ENCODE measurements at regions not wholly inside any gene's neighbourhood (a gene's known extent, or its start where the extent isn't known, plus 50 kb on each side); places are given as distances from the start of the nearest gene placed in this dataset.

GRCh38 chr13:109636736-109637135 is 149.6 kb downstream of the IRS2 start:
- no peak for DNase-seq

DNA sequence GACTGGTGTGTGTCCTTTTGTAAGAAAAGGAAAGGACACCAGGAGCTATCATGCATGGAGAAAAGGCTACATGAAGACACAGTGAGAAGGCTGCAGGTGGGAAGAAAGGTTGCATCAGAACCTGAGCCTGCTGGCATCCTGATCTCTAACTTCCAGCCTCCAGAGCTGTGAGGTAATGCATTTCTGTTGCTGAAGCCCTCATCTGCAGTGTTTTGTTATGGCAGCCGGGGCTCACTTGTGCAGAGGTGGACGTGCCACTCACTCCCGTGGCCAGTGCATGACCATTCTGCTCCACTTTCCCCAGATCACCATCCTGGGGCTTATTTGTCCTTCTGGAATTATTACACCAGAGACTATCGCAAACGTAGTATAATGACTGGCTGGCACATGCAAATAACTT is 155.3 kb downstream of the IRS2 start:
- no peak for DNase-seq

GRCh38 chr13:109630271-109630670 is 156.1 kb downstream of the IRS2 start:
- no peak for DNase-seq

GRCh38 chr13:109629737-109630136 is 156.6 kb downstream of the IRS2 start:
- DNase-seq: no peak

GRCh38 chr13:109628251-109628699 is 158.1 kb downstream of the IRS2 start:
- DNase-seq: no peak

DNA sequence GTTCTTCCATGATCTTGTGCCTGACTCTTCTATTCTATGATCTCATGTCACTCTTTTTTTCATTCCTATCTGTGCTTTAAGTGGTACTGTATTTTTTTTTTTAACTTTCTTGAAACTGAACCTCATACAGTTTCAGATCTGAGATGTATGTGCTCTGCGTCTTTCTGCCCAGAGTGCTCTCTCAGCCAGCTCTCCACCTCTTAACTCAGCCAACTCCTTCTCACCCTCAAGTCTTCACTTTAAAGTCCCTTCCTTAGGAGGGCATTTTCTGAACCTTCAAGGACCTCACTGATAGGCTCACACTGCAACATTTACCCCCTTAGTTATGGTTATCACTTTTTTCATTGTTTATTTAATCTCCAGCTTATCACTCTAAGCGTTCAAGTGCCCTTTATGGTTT is 158.7 kb downstream of the IRS2 start:
- DNase-seq: no peak

DNA sequence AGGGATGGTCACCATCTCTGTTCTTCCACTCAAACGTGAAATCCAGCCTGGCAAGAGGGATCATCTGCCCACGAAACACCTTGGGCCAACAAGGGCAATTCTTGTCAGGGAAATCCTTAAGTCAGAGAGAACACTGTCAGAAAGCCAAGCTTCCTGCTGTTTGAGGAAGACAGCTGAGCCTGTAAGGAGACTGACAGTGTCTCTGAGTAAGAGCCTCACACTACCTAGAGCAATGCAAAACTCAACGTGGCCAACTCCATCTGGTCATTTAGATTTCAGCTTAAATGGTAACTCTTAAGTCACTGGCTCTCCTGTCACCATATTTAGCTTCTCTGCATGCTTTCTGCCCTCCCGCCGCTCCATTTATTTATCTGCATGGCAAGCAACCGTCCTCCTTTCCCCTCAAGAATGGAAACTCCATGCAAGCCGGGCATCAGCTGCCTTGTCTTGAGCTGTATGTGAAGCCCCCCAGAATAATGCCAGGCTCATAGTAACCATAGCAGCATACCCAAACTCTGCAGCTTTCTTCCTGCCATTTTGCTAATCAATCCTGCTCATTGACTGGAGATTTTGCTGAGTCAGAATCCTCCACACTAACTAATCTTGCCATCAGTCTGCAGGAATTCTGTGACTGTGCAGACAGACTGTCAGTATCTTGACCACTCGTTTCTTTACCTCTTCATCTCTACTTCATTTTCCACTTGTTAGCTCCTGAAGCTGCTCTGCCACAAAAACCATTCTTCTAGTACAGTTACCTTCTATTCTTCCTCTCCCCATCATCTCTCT is 159.8 kb downstream of the IRS2 start:
- no peak for DNase-seq

DNA sequence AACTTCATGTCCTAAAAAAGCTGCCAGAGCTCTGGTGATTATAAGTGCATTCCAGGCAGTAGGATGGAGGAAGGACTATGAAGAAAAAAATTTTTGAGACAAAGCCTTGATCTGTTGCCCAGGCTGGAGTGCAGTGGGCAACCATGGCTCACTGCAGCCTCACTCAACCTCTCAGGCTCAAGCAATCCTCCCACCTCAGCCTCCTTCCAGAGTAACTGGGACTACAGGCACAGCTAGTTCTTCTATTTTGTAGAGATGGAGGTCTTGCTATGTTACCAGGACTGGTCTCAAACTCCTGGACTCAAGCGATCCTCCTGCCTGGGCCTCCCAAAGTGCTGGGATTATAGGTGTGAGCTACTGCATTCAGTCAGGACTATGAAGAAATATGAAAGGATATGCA is 161.2 kb downstream of the IRS2 start:
- no peak for DNase-seq

- DNase-seq: no peak
These were observed 164.4 kb downstream of the IRS2 start for GRCh38 chr13:109622006-109622405.

- DNase-seq: no peak
These were observed 170.5 kb downstream of the IRS2 start for GRCh38 chr13:109615721-109616420.

DNA sequence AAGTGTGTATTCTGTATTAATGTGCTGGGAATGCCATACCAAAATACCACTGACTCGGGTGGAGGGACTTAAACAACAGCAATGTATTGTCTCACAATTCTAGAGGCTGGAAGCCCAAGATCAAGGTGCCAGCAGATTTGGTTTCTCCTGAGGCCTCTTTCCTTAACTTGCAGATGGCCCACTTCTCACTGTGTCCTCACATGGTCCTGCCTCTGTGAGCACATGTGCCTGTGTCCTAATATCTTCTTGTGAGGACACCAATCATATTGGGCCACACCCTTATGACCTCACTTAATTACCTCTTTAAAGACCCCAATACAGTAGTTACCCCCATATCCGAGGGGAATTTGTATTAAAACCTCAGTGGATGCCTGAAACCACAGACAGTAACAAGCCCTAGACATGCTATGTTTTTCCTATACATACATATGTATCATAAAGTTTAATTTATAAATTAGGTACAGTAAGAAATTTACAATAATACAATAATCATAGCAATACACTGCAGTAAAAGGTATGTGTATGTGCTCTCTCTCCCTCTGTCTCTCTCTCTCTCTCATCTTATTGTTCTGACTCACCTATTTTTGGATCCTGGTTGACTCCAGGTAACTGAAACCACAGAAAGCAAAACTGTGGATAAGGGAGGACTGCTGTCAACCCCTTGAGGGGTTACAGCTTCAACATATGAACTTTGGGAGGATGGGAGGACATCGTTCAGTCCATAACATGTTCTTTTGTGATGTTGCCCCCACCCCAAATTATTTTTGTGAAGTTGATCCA is 174.3 kb downstream of the IRS2 start:
- DNase-seq: no peak

DNA sequence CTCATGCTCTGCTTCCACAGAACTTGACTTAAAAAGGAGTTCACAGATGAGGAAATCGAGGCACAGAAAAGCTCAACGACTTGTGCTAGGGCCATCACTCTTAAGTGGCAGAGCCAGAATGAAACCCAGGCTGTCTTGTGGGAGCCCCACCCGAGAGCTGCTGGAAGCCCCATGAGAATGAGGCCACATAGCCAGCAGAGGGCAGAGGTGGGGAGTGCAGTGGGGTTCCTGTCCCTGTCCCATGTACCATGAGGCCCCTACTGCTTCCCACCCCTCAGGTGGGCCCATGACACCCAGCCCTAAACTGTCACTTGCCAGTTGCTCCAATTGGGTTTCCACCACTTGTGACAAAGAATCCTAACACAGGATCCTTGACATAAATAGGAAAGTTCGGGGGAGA is 175.9 kb downstream of the IRS2 start:
- DNase-seq: peak; percentile 44

DNA sequence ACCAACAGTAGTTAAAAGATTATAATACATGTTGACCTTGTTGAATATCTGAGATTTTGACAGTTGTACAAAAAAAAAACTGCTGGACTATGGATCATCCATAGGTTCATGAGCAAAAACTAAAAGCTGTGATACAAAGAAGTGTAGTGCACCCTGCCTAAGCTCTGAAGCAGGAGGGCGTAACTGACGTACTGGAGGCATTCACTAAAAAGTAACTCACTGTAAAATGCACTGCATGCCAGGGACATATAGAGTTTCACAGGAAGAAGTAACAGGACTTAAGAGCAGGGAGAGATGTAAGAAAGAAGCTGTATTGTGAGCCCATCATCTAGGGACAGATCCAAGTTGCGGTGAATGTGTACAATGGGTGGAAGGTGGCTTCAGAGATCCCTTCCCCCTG is 177.9 kb downstream of the IRS2 start:
- DNase-seq: no peak

DNA sequence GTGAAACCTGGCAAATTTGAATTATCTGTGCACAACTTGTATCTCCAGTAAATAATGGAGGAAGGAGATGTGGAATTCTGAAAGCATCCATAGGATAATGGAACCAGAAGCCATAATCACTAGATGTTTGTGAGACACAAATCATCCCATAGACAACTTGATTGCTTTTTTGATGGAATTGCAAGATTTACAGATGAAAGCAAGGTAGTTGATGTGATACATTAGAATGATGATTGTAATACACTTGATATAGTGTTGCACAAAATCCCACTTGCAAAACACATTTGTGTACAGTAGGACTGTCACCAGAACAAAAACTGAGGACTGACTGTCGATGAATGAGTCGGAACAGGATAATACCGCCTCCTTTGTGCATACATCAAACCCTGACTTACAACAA is 178.3 kb downstream of the IRS2 start:
- DNase-seq: no peak

DNA sequence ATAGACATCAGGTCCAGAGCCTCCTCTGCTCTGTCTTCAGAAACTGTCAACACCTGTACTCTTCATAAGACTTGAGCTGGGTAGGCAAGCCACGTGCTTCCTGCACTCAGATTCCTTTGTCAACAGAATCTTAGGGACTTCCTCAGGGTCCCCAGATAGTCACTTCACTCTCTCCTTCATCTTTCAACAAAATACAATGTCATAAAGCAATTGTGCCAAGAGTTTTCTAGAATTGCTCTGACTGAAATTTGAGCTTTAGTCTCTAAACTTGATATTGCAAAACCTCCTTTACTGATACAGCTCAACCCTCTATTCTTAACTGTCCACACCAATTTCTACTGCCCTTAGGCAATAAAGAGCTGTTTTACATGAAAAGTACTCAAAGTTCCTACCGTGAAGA is 179.9 kb downstream of the IRS2 start:
- no peak for DNase-seq

DNA sequence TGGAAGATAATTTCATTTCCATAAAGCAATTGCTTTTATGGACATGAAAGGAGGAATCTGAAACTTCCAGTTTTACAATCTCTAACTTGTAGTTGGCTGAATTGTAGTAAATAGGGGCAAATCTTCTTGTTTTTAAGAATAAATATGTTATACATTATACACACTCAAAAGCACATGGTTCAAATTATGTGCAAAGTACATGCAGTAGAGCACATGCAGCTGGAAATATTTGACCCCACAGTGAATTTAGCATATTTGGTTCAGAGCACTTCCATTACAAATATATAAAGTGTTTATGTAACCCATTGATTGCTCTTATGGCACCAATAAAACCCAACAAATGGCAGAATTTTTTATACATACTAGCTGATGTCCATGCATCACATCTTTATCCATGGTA is 180.5 kb downstream of the IRS2 start:
- no peak for DNase-seq

GRCh38 chr13:109604894-109605293 is 181.5 kb downstream of the IRS2 start:
- no peak for DNase-seq

- no peak for DNase-seq
These were observed 184.0 kb downstream of the IRS2 start for GRCh38 chr13:109602356-109602755.

GRCh38 chr13:109599901-109600657 is 186.3 kb downstream of the IRS2 start:
- no peak for DNase-seq

DNA sequence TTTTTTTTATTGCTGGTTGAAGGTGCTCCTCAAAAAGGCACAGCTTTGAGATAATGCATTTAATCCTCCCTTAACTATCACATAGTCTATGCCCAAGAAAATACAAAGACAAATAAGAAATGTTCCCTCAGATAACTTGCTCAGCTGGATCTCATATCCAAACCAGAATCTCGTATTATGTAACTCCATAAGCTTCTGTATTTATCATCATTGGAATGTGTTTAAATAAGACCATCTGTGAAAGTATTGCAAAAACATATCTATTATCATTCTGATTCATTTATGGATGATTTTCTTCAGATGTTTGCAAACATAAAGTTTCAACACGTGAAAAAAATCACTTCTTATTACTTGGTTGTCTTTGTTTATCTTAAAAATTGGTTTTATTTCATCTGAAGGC is 190.9 kb downstream of the IRS2 start:
- no peak for DNase-seq

- DNase-seq: no peak
These were observed 193.2 kb downstream of the IRS2 start for GRCh38 chr13:109593230-109593629.

GRCh38 chr13:109592770-109593169 is 193.6 kb downstream of the IRS2 start:
- DNase-seq: no peak

DNA sequence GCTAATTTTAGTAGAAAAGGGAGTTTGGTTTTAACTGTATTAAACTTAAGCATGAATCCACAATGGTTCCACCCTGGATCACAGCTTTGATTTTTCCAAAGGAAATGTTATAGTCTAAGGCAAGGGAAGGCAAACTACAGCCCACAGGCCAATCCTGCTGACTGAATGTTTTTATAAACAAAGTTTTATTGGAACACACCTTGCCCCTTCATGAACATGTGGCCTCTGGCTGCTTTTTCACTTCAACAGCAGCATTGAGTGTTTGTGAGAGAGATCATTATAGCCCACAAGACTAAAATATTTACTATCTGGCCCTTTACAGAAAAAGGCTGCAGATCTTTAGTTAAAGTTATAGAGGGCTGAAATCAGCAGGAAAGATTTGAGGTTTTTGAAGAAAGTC is 198.7 kb downstream of the IRS2 start:
- no peak for DNase-seq

All from activated T-cell treated with anti-CD3 and anti-CD28 coated beads, Interleukin-2, amount 50 U/mL, for 1 hour (primary cell).